ENCODE measurements at regions not wholly inside any gene's neighbourhood (a gene's known extent, or its start where the extent isn't known, plus 50 kb on each side); places are given as distances from the start of the nearest gene placed in this dataset.

- H3K27ac ChIP-seq = no peak overlapping the region
- no peak for TF ChIP-seq CTCF (IDR thresholded peaks at IDR 0.05)
- no peak for DNase-seq (ENCODE audit: low spot score)
- no peak overlapping the region for H3K4me3 ChIP-seq
Measured at GRCh38 chr7:113374955-113375354, 256.6 kb upstream of the SMIM30 start.

GRCh38 chr7:113373863-113374262 lies 255.5 kb upstream of the SMIM30 start:
- H3K27ac ChIP-seq = no peak overlapping the region
- TF ChIP-seq CTCF (IDR thresholded peaks at IDR 0.05) = no peak
- DNase-seq (ENCODE audit: low spot score) = no peak
- H3K4me3 ChIP-seq = no peak overlapping the region

GRCh38 chr7:113371416-113372043 lies 253.2 kb upstream of the SMIM30 start:
- H3K27ac ChIP-seq = no peak overlapping the region
- no peak overlapping the region for H3K4me3 ChIP-seq
- TF ChIP-seq CTCF (IDR thresholded peaks at IDR 0.05) = no peak
- no peak for DNase-seq (ENCODE audit: low spot score)

- no peak overlapping the region for H3K27ac ChIP-seq
- no peak for TF ChIP-seq CTCF (IDR thresholded peaks at IDR 0.05)
- H3K4me3 ChIP-seq = no peak overlapping the region
- no peak for DNase-seq (ENCODE audit: low spot score)
Measured at GRCh38 chr7:113370910-113371309, 252.6 kb upstream of the SMIM30 start.

- DNase-seq (ENCODE audit: low spot score) = no peak
- no peak overlapping the region for H3K27ac ChIP-seq
- H3K4me3 ChIP-seq = no peak overlapping the region
- no peak for TF ChIP-seq CTCF (IDR thresholded peaks at IDR 0.05)
Measured at GRCh38 chr7:113368256-113368655, 249.9 kb upstream of the SMIM30 start.

- no peak overlapping the region for H3K27ac ChIP-seq
- no peak for DNase-seq (ENCODE audit: low spot score)
- no peak overlapping the region for H3K4me3 ChIP-seq
- TF ChIP-seq CTCF (IDR thresholded peaks at IDR 0.05) = no peak
Measured at GRCh38 chr7:113367041-113367586, 248.8 kb upstream of the SMIM30 start.

- DNase-seq (ENCODE audit: low spot score) = no peak
- Histone ChIP-seq H3K27ac (no peak overlapping the region), H3K4me3 (no peak overlapping the region)
- TF ChIP-seq CTCF (IDR thresholded peaks at IDR 0.05) = no peak
Measured at GRCh38 chr7:113366122-113366521, 247.8 kb upstream of the SMIM30 start.
